ENCODE measurements at regions not wholly inside any gene's neighbourhood (a gene's known extent, or its start where the extent isn't known, plus 50 kb on each side); places are given as distances from the start of the nearest gene placed in this dataset.

GRCh38 chr5:6321078-6321477, 57.3 kb downstream of the MED10 start:
- Histone ChIP-seq H3K4me3 (ENCODE audit: low read depth, low read length, poor library complexity, severe bottlenecking) (no peak overlapping the region), H3K4me1 (ENCODE audit: insufficient read depth, low read length, poor library complexity, severe bottlenecking) (no peaks in the 10 kb centered on the region), H3K27ac (ENCODE audit: low read depth, low read length, poor library complexity, severe bottlenecking) (no peak overlapping the region), H3K36me3 (ENCODE audit: insufficient read depth, low read length, poor library complexity, severe bottlenecking) (no peaks in the 10 kb centered on the region), H3K27me3 (replicated peaks; ENCODE audit: insufficient read depth, low read depth, low read length, poor library complexity) (no peaks in the 10 kb centered on the region), H3K9me3 (ENCODE audit: low read depth, low read length, poor library complexity, severe bottlenecking) (no peaks in the 10 kb centered on the region)
- intact Hi-C loops (cut with micrococcal nuclease; ENCODE audit: unreplicated experiment): no loop called here
- CTCF ChIA-PET: no interaction called here
- POLR2A ChIA-PET (ENCODE audit: low non-redundant PET): no interaction called here
- TF ChIP-seq EZH2 (IDR thresholded peaks at IDR 0.05; ENCODE audit: borderline replicate concordance, low read depth, low read length, poor library complexity, severe bottlenecking) (no peak), CTCF (conservative IDR thresholded peaks at IDR 0.05; ENCODE audit: low read depth, low read length) (no peak)
- BruUV-seq (replicated peaks): no TSS peak
- DNase-seq (ENCODE audit: low spot score): no peak

- TF ChIP-seq CTCF (conservative IDR thresholded peaks at IDR 0.05; ENCODE audit: low read depth, low read length) (no peak), EZH2 (IDR thresholded peaks at IDR 0.05; ENCODE audit: borderline replicate concordance, low read depth, low read length, poor library complexity, severe bottlenecking) (no peak)
- DNase-seq (ENCODE audit: low spot score): no peak
- CTCF ChIA-PET: no interaction called here
- Histone ChIP-seq H3K36me3 (ENCODE audit: insufficient read depth, low read length, poor library complexity, severe bottlenecking) (no peaks in the 10 kb centered on the region), H3K4me3 (ENCODE audit: low read depth, low read length, poor library complexity, severe bottlenecking) (no peak overlapping the region), H3K27ac (ENCODE audit: low read depth, low read length, poor library complexity, severe bottlenecking) (no peak overlapping the region), H3K9me3 (ENCODE audit: low read depth, low read length, poor library complexity, severe bottlenecking) (no peaks in the 10 kb centered on the region), H3K27me3 (replicated peaks; ENCODE audit: insufficient read depth, low read depth, low read length, poor library complexity) (no peaks in the 10 kb centered on the region), H3K4me1 (ENCODE audit: insufficient read depth, low read length, poor library complexity, severe bottlenecking) (no peaks in the 10 kb centered on the region)
- BruUV-seq (replicated peaks): no TSS peak
- intact Hi-C loops (cut with micrococcal nuclease; ENCODE audit: unreplicated experiment): no loop called here
- POLR2A ChIA-PET (ENCODE audit: low non-redundant PET): no interaction called here
These were observed 59.2 kb downstream of the MED10 start for GRCh38 chr5:6319116-6319515.

- no peaks in the 10 kb centered on the region for H3K4me1 ChIP-seq (ENCODE audit: insufficient read depth, low read length, poor library complexity, severe bottlenecking)
- intact Hi-C loops (cut with micrococcal nuclease; ENCODE audit: unreplicated experiment): no loop called here
- BruUV-seq (replicated peaks): no TSS peak
- H3K27ac ChIP-seq (ENCODE audit: low read depth, low read length, poor library complexity, severe bottlenecking): no peak overlapping the region
- H3K27me3 ChIP-seq (replicated peaks; ENCODE audit: insufficient read depth, low read depth, low read length, poor library complexity): no peaks in the 10 kb centered on the region
- POLR2A ChIA-PET (ENCODE audit: low non-redundant PET): no interaction called here
- CTCF ChIA-PET: no interaction called here
- no peaks in the 10 kb centered on the region for H3K9me3 ChIP-seq (ENCODE audit: low read depth, low read length, poor library complexity, severe bottlenecking)
- TF ChIP-seq EZH2 (IDR thresholded peaks at IDR 0.05; ENCODE audit: borderline replicate concordance, low read depth, low read length, poor library complexity, severe bottlenecking): no peak
- no peak for TF ChIP-seq CTCF (conservative IDR thresholded peaks at IDR 0.05; ENCODE audit: low read depth, low read length)
- H3K4me3 ChIP-seq (ENCODE audit: low read depth, low read length, poor library complexity, severe bottlenecking): no peak overlapping the region
- H3K36me3 ChIP-seq (ENCODE audit: insufficient read depth, low read length, poor library complexity, severe bottlenecking): no peaks in the 10 kb centered on the region
- no peak for DNase-seq (ENCODE audit: low spot score)
These were observed 61.1 kb downstream of the MED10 start for GRCh38 chr5:6317116-6317798.
